Epithelial cell of esophagus (primary cell): ENCODE measurements at regions not wholly inside any gene's neighbourhood (a gene's known extent, or its start where the extent isn't known, plus 50 kb on each side); places are given as distances from the start of the nearest gene placed in this dataset.
A peak's percentile ranks its signal among the peaks of the same experiment; 100 is the strongest.
"Not testable (repeated sequence)": the region's sequence is repeated elsewhere in the genome, so short reads cannot be mapped to it uniquely, and the experiment has no call there.

Experiments
- DNase-seq: peaks from one replicate; pipeline ENCODE4 v3.0.0; 2010; ENCODE audit warnings: low read depth
- H3K4me3 ChIP-seq: 2 replicates; pipeline ENCODE4 v1.5.1; 2011; ENCODE audit warnings: mild to moderate bottlenecking, low read length, control low read depth
- TF ChIP-seq, protein P1 (sequence below): IDR thresholded peaks from 2 replicates; pipeline ENCODE4 v1.5.1; 2011; ENCODE audit warnings: low read depth, mild to moderate bottlenecking, low read length, control low read depth, inconsistent platforms; ENCODE audit not compliant: insufficient read depth; ENCODE audit errors: missing control alignments

DNA sequence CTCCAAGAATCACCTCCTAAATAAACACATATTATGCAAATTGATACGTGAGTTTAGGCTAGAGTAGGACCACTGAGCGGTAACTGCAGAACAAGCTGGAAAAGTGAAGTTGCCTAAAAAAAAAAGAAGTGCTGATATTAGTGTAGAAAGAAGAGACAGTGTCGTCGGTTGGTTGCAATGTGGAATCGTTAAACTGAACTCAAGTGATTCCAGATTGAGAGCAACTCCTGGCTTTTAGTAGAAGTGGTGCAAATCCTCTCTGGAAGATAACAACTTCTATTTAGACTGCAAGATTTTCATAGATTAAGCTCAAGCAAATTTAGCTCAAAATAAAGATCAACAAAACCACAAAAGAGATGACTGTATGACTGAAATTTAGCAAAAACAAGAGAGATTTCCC, 97.0 kb upstream of the PGR start:
- TF ChIP-seq, protein P1, sequence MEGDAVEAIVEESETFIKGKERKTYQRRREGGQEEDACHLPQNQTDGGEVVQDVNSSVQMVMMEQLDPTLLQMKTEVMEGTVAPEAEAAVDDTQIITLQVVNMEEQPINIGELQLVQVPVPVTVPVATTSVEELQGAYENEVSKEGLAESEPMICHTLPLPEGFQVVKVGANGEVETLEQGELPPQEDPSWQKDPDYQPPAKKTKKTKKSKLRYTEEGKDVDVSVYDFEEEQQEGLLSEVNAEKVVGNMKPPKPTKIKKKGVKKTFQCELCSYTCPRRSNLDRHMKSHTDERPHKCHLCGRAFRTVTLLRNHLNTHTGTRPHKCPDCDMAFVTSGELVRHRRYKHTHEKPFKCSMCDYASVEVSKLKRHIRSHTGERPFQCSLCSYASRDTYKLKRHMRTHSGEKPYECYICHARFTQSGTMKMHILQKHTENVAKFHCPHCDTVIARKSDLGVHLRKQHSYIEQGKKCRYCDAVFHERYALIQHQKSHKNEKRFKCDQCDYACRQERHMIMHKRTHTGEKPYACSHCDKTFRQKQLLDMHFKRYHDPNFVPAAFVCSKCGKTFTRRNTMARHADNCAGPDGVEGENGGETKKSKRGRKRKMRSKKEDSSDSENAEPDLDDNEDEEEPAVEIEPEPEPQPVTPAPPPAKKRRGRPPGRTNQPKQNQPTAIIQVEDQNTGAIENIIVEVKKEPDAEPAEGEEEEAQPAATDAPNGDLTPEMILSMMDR: no peak
- DNase-seq: no peak
- no peak overlapping the region for H3K4me3 ChIP-seq

DNA sequence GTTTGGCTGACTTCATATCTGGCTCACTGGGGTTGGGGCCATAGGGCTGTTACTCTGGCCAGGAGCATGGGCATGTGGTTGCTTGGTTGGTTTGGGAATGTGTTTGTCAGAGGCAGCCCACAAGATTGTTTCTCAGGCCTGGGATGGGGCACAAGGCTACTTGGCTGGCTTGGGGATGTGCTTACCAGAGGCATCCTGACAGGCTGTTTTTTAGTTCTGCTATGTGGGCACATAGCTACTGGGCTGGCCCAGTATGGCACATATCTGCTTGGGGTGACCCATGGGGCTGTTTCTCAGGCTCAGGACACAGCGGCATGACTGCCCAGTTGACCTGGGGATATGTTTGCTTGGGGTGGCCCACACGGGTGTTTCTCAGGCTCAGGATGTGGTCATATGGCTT, 94.6 kb upstream of the PGR start:
- TF ChIP-seq, protein P1: no peak
- no peak for DNase-seq
- no peak overlapping the region for H3K4me3 ChIP-seq

DNA sequence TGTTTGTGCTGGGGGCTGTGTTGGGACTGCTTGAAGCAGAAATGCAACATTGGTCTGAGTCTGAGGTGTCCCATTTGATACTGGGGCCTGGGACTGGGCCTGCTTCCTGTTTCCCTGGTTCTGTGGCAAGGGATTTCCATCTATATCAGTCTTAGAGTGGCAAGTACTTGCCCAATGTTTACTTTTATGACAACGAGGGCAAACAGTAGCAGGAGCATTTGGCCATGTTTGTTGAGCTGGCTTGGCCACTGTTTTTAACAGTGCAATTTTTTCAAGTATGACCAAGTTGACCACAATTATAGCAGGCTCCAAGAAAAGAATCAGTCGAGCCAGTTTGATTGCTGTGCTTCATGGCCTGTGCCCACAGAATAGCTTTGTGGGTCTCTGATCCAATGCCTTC, 88.5 kb upstream of the PGR start:
- DNase-seq, H3K4me3 ChIP-seq: not testable (repeated sequence)

DNA sequence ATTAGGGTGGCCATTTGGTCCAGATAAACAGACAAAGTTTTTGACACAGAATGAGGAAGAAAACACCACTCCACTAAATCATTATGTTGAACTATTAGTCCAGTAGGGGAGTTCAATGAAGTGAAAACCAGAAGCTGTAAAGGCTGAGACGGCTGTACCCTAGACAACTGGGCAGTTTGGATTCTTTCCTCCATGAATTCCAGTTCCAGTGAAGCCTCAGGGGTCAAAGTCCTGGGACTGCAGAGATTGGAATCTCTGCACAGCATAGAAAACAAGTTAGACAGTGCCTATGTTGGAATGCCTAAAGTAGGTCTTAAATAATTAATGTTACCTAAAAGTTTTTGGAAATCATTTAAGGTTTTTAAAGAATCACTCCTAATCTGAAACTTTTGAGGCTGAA, 86.5 kb upstream of the PGR start:
- not testable (repeated sequence) for H3K4me3 ChIP-seq, DNase-seq

DNA sequence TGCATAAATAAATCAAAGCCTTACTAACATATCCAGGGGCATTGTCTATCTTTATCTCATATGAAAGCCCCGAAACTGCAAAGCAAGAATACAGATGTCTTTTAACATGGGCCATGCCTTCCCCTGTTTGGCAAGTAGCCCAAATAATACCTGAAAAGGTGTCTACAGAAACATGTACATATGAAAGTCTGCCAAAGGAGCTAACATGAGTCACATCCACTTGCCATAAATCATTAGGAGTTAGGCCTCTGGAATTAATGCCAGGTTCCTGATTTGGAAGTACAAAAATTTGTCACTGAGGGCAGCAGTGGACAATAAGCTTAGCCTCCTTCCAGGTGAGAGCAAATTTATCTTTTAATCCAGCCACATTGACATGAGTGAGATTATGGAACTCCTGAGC, 85.5 kb upstream of the PGR start:
- H3K4me3 ChIP-seq: no peak overlapping the region
- TF ChIP-seq, protein P1: no peak
- peak; percentile 15 for DNase-seq

DNA sequence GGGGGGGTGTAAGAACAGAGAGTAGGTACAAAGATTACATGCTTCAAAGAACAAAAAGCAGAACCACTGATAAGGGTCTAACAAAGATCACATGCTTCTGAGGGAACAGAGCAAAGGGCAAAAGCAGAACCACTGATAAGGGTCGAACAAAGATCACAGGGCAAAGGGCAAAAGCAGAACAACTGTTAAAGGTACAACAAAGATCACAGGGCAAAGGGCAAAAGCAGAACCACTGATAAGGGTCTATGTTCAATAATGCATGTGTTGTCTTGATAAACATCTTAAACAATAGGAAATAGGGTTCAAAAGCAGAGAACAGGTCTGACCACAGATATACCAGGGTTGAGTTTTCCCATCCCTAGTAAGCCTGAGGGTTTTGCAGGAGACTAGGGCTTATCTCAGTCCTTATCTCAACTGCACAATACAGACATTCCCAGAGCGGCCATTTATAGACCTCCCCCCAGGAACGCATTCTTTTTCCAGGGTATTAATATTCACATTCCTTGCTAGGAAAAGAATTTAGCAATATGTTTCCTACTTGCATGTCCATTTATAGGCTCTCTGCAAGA, 81.9 kb upstream of the PGR start:
- no peak overlapping the region for H3K4me3 ChIP-seq
- no peak for DNase-seq
- TF ChIP-seq, protein P1: no peak

DNA sequence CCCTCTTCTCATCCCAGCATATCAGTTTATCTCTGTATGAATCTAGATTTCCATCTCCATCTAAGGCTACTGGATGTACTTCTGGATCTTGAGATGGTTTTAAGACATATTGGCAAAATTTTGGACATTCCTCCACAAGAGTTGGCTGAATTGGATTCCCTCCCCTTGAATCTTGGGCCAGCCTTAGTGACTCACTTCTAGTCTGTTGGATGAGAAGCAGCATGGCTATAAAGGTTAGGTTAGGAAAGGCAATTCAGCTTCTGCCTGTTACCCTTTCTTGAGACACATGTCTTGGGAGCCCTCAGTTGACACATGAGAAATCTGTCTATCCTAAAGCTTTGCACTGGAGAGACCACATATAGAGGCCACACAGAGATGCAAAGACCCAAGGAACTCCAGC, 73.0 kb upstream of the PGR start:
- TF ChIP-seq, protein P1: no peak
- H3K4me3 ChIP-seq: no peak overlapping the region
- DNase-seq: no peak

DNA sequence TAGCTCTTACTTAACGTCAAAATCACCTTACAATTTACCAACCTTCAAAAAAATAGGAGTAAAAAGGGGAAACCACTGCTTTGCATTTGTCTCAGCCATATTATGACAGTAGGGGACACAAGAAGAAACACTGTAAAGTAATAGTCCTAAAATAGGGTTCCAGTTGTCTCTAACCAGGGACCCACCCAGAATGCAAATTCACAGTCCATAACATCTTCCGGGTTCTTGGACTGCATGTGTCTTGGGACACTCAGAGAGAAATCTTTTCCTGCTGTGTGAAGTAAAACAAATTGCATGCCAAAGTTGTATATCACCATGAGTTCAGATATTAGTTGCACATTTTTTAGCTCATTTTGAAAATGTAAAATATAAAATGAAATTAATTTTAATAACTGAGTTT, 69.8 kb upstream of the PGR start:
- TF ChIP-seq, protein P1: no peak
- DNase-seq: no peak
- H3K4me3 ChIP-seq: no peak overlapping the region
